Dendritic cell treated with granulocyte-macrophage colony-stimulating factor and Interleukin-4, amounts not matched to agents 40 ng/mL and 50 ng/mL, for 4 days (primary cell): ENCODE measurements at regions not wholly inside any gene's neighbourhood (a gene's known extent, or its start where the extent isn't known, plus 50 kb on each side); places are given as distances from the start of the nearest gene placed in this dataset.
"Not testable (repeated sequence)": the region's sequence is repeated elsewhere in the genome, so short reads cannot be mapped to it uniquely, and the experiment has no call there.

Experiments
- H3K27ac Mint-ChIP-seq: one replicate; pipeline ENCODE4 v1.8.0; 2022; ENCODE audit warnings: mild to moderate bottlenecking, mixed read lengths
- H3K27me3 Mint-ChIP-seq: one replicate; pipeline ENCODE4 v1.8.0; 2022; ENCODE audit warnings: mild to moderate bottlenecking, mixed read lengths
- H3K36me3 Mint-ChIP-seq: one replicate; pipeline ENCODE4 v1.8.0; 2022; ENCODE audit warnings: low read depth, mixed read lengths
- H3K4me1 Mint-ChIP-seq: one replicate; pipeline ENCODE4 v1.8.0; 2022; ENCODE audit warnings: low read depth, mixed read lengths
- H3K4me3 Mint-ChIP-seq: one replicate; pipeline ENCODE4 v1.8.0; 2022; ENCODE audit warnings: mild to moderate bottlenecking, moderate library complexity, mixed read lengths
- H3K9me3 Mint-ChIP-seq: one replicate; pipeline ENCODE4 v1.8.0; 2022; ENCODE audit warnings: mixed read lengths
- intact Hi-C: fragments of 100-400 bp; cut with micrococcal nuclease; formaldehyde crosslinking; loops from one replicate; pipeline ENCODE4 v1.15.0; 2022

DNA sequence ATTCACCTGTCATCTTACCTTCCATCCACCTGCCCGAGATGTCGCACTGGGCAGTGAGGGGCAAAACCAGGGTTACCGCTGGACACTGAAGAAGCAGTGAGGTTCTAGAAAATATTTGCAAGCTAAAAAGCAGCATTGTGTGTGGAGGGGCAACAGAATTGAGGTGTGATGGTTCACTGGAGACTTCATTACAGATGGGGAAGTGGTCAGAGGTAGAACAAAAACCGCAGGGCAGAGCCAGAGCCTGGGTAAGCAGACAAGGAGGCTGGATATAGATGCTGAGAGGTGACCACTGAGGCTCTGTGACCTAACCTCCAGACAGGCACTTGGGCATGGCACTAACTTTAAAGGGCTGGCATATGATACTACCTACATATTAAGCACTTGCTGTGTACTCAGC, 363.9 kb upstream of the PROX1 start:
- H3K36me3 Mint-ChIP-seq = no peaks in the 10 kb centered on the region
- H3K27me3 Mint-ChIP-seq = no peaks in the 10 kb centered on the region
- peaks cover 8% of the 10 kb centered on the region for H3K9me3 Mint-ChIP-seq
- no peaks in the 10 kb centered on the region for H3K4me1 Mint-ChIP-seq
- intact Hi-C loops = no loop called here
- H3K4me3 Mint-ChIP-seq = no peak overlapping the region
- no peak overlapping the region for H3K27ac Mint-ChIP-seq

- intact Hi-C loops, H3K36me3 Mint-ChIP-seq, H3K27me3 Mint-ChIP-seq, H3K27ac Mint-ChIP-seq, H3K4me1 Mint-ChIP-seq, H3K4me3 Mint-ChIP-seq: not testable (repeated sequence)
- peaks cover 34% of the 10 kb centered on the region for H3K9me3 Mint-ChIP-seq
Measured at GRCh38 chr1:213636778-213637177, 351.0 kb upstream of the PROX1 start.

DNA sequence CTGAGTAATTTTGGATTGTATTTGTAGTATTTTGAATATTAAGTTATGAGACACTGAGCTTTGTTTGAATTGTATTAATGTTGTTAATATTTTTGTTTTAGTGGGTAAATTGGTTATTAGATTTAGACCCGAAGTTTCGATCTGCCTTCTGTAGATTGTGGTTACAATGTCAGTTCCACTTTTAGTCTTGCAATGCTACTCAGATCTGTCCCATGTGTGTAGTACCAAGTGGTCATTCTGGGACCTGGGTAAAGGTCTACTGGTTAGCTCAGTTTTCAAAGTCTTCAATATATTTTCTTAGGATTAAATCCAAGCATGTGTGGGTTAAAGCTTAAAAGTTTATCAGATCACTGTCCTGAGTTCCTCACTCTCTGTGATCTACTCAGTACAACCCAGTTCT, 346.5 kb upstream of the PROX1 start:
- no peaks in the 10 kb centered on the region for H3K27me3 Mint-ChIP-seq
- no peaks in the 10 kb centered on the region for H3K36me3 Mint-ChIP-seq
- H3K27ac Mint-ChIP-seq = no peak overlapping the region
- no peaks in the 10 kb centered on the region for H3K9me3 Mint-ChIP-seq
- intact Hi-C loops = no loop called here
- no peak overlapping the region for H3K4me3 Mint-ChIP-seq
- H3K4me1 Mint-ChIP-seq = no peaks in the 10 kb centered on the region

DNA sequence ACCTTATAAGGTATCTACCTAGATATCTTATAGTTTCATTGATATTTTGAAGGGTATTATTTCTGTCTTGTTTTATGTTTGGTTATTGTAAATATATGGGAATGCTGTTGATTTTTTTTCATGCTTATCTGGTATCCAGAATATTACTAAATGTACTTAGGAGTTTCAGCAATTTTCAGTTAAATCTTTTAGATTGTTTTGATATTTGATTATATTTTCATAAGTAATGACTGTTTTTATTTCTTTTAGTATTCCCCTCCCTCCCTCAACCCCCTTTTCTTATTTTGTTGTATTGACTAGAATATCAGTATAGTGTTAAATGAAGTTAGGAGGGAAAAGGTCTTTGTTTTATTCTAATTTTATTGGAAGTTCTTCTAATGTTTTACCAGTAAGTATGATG, 344.4 kb upstream of the PROX1 start:
- Mint-ChIP-seq H3K36me3 (no peaks in the 10 kb centered on the region), H3K27ac (no peak overlapping the region), H3K4me3 (no peak overlapping the region), H3K4me1 (no peaks in the 10 kb centered on the region), H3K9me3 (no peaks in the 10 kb centered on the region), H3K27me3 (no peaks in the 10 kb centered on the region)
- intact Hi-C loops = no loop called here

GRCh38 chr1:213647864-213648650, 339.7 kb upstream of the PROX1 start:
- Mint-ChIP-seq H3K4me1 (no peaks in the 10 kb centered on the region), H3K4me3 (no peak overlapping the region), H3K27ac (no peak overlapping the region), H3K9me3 (no peaks in the 10 kb centered on the region), H3K36me3 (no peaks in the 10 kb centered on the region), H3K27me3 (no peaks in the 10 kb centered on the region)
- intact Hi-C loops = no loop called here

GRCh38 chr1:213649373-213649772, 338.4 kb upstream of the PROX1 start:
- Mint-ChIP-seq H3K4me1 (no peaks in the 10 kb centered on the region), H3K27ac (no peak overlapping the region), H3K27me3 (no peaks in the 10 kb centered on the region), H3K9me3 (no peaks in the 10 kb centered on the region), H3K4me3 (no peak overlapping the region), H3K36me3 (no peaks in the 10 kb centered on the region)
- intact Hi-C loops = no loop called here

- Mint-ChIP-seq H3K36me3 (no peaks in the 10 kb centered on the region), H3K4me1 (no peaks in the 10 kb centered on the region), H3K27ac (no peak overlapping the region), H3K27me3 (no peaks in the 10 kb centered on the region), H3K9me3 (no peaks in the 10 kb centered on the region), H3K4me3 (no peak overlapping the region)
- intact Hi-C loops = no loop called here
Measured at GRCh38 chr1:213650603-213651002, 337.2 kb upstream of the PROX1 start.

GRCh38 chr1:213651077-213651476, 336.7 kb upstream of the PROX1 start:
- Mint-ChIP-seq H3K4me3 (no peak overlapping the region), H3K4me1 (no peaks in the 10 kb centered on the region), H3K9me3 (no peaks in the 10 kb centered on the region), H3K27ac (no peak overlapping the region), H3K27me3 (no peaks in the 10 kb centered on the region), H3K36me3 (no peaks in the 10 kb centered on the region)
- intact Hi-C loops = no loop called here

DNA sequence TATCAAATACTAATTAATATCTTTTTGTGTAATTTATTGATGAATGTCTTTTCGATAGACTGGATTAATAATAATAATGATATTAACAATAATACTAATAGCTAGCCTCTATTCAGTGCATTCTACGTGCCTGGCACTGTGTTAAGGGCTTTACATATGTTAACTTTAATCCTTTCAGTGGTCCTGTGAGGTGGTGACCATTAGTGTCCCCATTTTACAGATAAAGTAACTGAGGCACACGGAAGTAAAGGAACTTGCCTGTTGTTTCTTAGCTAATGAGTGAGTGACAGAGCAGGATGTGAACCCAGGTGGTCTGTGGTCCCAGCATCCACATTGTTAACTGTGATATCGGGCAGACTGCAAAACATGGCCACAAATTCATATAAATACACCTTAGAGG, 335.7 kb upstream of the PROX1 start:
- Mint-ChIP-seq H3K27me3 (no peaks in the 10 kb centered on the region), H3K36me3 (no peaks in the 10 kb centered on the region), H3K9me3 (no peaks in the 10 kb centered on the region), H3K4me1 (no peaks in the 10 kb centered on the region), H3K4me3 (no peak overlapping the region), H3K27ac (no peak overlapping the region)
- intact Hi-C loops = no loop called here

GRCh38 chr1:213656039-213656438, 331.7 kb upstream of the PROX1 start:
- intact Hi-C loops = no loop called here
- Mint-ChIP-seq H3K4me1 (no peaks in the 10 kb centered on the region), H3K9me3 (no peaks in the 10 kb centered on the region), H3K36me3 (no peaks in the 10 kb centered on the region), H3K4me3 (no peak overlapping the region), H3K27ac (no peak overlapping the region), H3K27me3 (no peaks in the 10 kb centered on the region)

GRCh38 chr1:213656503-213656902, 331.3 kb upstream of the PROX1 start:
- intact Hi-C loops = no loop called here
- no peak overlapping the region for H3K4me3 Mint-ChIP-seq
- H3K27me3 Mint-ChIP-seq = no peaks in the 10 kb centered on the region
- no peaks in the 10 kb centered on the region for H3K36me3 Mint-ChIP-seq
- no peaks in the 10 kb centered on the region for H3K4me1 Mint-ChIP-seq
- H3K27ac Mint-ChIP-seq = no peak overlapping the region
- H3K9me3 Mint-ChIP-seq = no peaks in the 10 kb centered on the region

GRCh38 chr1:213657013-213657412, 330.8 kb upstream of the PROX1 start:
- Mint-ChIP-seq H3K9me3 (no peaks in the 10 kb centered on the region), H3K27me3 (no peaks in the 10 kb centered on the region), H3K4me1 (no peaks in the 10 kb centered on the region), H3K36me3 (no peaks in the 10 kb centered on the region), H3K27ac (no peak overlapping the region), H3K4me3 (no peak overlapping the region)
- intact Hi-C loops = no loop called here

GRCh38 chr1:213657879-213658278, 329.9 kb upstream of the PROX1 start:
- Mint-ChIP-seq H3K27me3 (no peaks in the 10 kb centered on the region), H3K4me1 (no peaks in the 10 kb centered on the region), H3K4me3 (no peak overlapping the region), H3K36me3 (no peaks in the 10 kb centered on the region), H3K9me3 (no peaks in the 10 kb centered on the region), H3K27ac (no peak overlapping the region)
- intact Hi-C loops = no loop called here

- Mint-ChIP-seq H3K4me1 (no peaks in the 10 kb centered on the region), H3K27me3 (no peaks in the 10 kb centered on the region), H3K36me3 (no peaks in the 10 kb centered on the region), H3K9me3 (no peaks in the 10 kb centered on the region), H3K4me3 (no peak overlapping the region), H3K27ac (no peak overlapping the region)
- intact Hi-C loops = no loop called here
Measured at GRCh38 chr1:213658457-213658856, 329.3 kb upstream of the PROX1 start.
